Fibroblast of peridontal ligament (primary cell): ENCODE measurements at regions not wholly inside any gene's neighbourhood (a gene's known extent, or its start where the extent isn't known, plus 50 kb on each side); places are given as distances from the start of the nearest gene placed in this dataset.
"Not testable (repeated sequence)": the region's sequence is repeated elsewhere in the genome, so short reads cannot be mapped to it uniquely, and the experiment has no call there.

ENCODE experiments used
- DNase-seq: peaks from one replicate; pipeline ENCODE4 v3.0.0-alpha.2; 2010; ENCODE audit errors: extremely low read depth

DNA sequence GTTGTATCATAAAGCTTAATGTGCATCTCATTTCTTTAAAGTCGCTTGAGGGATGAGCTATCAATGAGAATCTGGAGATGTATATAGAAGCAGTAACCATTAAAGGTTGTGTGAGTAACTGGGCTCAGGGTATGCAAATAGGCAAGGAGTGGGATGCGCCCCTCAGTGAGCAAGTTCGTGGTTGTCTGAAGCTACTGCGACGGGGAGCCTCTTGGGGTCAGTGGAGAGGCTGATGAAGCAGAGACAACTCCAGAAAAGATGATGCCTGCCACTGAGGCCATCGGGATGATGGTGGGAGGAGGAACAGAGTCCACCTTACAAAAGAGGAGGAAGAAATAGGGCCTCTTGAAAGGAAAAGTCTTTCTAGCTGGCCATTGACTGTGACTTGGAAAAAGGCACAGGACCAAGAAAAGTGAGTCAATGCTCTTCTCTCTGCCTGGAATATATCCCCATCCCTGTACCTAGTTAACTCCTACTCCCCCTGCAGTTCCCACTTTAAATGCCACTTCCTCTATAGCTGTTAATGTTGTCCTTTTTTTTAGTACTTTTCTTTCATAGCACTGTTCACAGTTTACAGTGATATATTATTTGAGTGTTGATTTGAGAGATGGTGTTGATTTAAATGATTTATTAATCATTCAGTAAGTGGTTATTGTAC lies 51.4 kb upstream of the LSM6 start:
- peak; percentile 7 for DNase-seq

DNA sequence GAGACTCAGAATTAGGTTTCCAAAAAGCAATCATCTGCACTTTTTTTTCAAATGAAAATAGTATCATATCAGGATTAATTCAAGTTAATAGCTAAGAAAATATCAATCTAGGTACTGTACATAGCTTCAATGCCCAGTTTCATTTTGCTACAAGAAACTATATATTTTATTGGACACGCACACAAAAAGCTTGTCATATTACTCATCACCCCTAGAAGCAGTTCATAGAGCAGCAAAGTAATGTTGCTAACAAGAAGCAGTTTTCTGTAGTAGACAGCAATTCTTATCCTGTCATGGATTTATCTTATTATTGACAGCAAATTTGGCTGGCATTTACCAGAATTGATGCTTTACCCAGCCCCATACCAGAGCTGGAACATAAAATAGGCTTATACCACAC lies 52.3 kb upstream of the LSM6 start:
- peak; percentile 4 for DNase-seq

DNA sequence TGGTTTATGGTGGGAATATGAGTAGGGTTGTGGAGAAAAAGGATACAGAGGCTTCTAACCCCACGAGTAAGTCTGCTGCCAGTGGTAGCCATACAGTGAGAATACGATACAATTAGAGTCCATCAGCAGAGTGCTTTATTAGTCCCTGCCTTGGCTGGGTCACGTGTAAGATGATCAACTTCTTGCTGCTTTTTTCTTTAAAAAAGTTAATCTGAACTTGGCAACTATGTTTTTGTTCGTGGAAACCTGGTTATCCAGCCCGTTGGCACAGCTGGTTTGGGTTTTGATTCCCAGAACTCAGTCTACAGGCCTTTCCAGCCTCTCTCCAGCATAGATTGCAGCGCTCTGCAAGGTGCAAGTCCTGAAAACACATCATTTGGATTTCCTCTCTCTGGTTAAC lies 53.1 kb upstream of the LSM6 start:
- DNase-seq: no peak

DNA sequence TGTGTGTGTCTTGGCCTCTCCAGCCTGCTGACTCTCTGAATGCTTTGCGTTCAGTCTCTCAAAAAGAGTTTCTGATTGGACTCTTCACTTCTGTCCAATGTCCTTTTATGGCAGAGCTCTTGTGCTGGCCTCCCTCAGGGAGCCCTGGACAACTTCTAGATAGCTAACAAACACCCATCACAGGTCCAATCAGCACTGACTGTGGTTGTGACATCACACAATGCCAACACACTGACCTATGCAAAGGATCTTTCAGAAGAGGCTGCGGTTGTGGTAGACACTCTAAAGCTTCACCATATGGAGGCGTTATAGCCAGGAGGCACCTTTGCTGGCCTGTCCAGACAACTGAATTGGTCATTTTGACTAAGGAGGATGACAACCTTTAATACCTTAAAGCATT lies 53.8 kb upstream of the LSM6 start:
- DNase-seq: no peak

DNA sequence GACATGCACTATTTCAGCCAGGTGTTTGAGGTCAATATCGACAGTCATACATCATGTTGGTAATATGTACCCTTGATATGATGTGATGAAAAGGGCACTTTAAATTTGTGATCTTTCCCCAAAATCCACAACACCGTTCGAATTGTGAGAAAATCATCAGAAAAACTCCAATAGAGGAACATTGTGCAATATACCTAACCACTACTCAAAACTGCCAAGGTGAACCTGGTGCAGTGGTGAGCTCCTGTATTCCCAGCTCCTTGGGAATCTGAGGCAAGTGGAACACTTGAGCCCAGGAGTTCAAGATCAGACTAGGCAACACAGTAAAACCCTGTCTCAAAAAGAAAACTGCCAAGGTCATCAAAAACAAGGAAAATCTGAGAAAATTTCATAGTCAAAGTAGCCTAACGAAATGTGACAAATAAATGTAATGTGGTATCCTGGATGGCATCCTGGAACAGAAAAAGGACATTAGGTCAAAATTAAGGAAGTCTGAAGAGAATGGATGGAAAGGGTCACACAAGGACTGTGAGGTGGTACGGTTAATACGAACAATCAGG lies 55.6 kb upstream of the LSM6 start:
- no peak for DNase-seq

DNA sequence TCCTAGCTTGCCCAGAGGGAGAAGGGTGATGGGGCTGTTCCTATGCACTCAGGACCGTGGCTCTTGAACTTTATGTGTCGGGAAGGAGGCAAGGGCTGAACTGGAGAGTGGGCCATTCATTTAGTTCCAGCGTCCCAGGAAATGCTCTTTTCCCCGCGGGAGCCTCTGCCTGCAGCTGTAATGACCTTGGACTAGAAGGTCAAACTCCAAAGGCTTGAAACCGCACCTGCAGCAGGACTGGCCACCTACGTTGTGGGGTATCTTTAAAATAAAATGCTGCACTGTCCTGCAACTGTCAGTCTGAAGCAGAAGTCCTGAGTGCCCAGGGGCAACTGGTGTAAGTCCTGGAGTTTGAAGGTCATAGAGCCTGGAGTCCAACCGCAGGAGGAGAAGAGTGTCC lies 61.5 kb upstream of the LSM6 start:
- DNase-seq: no peak

DNA sequence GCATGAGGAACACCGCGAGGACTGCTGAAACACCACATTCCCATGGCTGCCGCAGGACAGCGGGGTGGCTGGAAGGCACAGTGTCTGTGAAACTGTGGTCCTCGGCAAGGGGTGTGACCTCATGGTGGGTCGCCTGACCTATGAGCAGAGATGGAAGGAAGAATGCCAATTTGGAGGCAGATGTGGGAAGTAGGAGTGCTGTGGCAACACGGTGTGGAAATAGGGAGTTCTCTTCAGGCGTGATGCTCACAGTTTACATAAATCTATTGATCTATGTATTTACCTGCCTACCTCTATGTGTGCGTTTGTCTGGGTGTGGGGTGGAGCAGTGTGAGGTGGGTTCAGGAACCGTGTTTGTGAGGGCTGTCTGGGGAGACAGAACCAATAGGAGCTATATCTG lies 62.3 kb upstream of the LSM6 start:
- DNase-seq: no peak

DNA sequence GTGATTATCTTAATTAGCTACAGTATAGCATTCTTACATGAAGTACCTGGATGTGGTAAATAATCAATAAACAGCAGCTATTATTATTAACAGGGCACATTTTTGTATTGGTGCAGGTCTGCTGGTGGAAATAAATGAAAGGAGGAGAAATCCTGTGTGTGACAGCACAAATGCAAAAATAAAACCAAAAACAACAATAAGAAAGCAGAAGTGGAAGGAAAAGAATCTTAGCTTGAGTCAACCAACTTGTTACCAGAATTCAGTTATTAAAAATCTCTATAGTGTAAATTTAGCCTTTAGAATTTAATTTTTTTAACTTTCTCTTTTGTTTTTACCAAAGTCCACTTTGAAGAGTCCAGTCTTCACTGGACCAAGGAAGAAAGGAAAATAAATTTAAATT lies 63.1 kb upstream of the LSM6 start:
- no peak for DNase-seq

DNA sequence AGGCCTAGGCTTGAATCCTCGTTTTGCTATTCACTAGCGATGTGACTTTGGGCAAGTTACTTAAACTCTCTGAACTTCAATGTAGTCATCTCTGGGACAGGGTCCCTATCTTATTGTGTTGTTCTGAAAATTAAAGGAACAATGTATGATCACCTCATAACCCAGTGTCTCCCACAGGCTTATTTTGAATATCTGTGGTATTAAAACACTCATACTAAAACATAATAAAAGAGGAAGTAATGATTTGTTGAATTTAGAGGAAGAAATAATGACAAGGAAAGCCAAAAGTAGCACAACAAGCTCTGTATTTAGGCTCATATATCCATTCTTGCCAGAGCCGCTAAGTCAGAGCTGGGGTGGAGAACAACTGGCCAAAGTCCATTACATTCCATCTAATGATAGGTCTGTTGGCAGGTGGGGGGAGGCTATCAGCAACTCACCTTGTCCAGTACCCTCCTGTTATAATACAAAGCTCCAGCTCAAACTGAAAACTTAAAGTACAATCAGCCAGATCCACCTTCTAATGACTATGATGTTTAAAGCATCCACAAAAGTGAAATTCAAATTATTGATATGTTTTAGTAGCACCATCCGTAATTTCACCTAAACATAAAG lies 64.5 kb upstream of the LSM6 start:
- DNase-seq: no peak

DNA sequence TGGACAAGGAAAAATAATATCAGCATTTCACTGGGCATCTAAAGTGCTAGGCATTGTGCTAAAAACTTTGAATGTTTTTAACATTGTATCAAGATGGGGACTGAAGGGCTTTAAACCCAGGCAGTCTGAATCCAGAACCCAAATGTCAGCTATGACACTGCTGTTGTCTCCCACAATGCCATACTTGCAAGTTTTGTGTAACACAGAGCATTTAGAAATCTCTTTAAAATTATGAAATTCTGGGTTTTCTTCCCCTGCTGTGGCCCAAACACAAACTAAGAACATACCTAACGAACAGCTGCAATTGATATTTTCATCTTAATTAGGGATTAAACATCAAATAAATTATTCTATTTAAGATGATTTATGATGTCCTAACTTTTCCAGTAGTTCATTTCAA lies 66.8 kb upstream of the LSM6 start:
- no peak for DNase-seq

DNA sequence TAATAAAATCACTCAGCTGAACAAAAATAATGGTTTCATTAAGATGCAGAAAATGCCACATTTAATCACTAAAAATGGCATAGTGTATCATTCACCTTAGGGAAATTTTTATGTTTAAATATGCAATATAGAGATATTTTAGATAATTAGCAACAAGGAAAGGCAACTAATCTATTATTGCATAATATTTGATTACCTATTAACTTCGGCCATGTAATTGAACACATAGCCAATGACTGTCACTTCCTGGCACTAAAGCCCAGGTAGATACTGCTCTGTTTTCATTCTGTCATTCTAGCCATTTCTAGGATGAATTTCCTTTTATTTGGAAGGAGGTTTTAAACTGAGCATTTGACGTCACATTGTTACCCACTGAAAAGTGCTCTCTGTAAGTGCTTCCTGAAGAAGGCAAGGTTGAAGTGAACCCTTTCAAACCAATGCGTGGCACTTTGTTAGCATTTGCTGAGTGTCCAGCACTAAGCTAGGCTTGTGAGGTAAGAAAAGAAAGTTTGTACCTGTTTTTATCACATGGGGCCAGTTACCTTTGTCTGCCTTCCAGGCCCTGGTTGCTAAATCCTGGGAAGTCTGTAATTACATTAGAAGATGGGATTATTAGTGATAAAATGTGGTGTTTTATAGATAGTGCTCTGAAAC lies 67.8 kb upstream of the LSM6 start:
- DNase-seq: no peak

DNA sequence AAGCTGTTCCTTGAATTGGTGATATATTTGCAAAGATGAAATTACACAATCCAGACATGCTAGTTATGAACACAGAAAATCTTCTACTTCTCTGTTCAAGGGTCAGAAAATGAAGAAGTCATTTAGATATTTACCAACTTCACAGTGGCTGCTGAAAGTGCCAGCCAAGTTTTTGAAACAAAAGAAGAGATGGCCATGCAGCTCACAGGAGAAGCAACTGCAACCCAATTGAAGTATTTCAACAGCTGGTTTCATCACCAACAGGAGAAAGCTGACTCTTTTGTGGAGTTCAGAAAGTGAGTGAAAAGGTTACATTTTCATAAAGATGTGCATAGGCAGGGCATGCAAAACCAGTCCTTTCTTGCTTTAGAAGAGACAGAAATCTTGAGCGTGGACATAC lies 70.1 kb upstream of the LSM6 start:
- peak; percentile 5 for DNase-seq

DNA sequence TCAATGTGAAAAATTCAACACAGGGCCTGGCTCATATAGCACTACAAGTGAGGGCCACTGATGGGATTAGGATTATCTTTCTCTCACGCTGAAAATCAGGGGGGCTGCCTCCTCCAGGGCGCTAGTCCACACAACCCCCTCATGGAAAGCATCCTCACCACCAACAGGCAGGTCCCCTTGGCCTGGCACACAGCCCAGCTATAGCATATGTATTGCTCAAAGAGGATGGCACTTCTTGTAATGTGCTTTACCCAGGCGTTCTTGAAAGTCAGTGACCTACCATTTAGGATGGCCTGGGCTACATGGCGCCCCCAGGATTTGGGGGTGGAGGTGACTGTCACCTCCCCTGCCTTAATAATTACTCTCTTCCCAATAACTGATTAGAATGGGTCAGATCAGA lies 71.0 kb upstream of the LSM6 start:
- DNase-seq: no peak

DNA sequence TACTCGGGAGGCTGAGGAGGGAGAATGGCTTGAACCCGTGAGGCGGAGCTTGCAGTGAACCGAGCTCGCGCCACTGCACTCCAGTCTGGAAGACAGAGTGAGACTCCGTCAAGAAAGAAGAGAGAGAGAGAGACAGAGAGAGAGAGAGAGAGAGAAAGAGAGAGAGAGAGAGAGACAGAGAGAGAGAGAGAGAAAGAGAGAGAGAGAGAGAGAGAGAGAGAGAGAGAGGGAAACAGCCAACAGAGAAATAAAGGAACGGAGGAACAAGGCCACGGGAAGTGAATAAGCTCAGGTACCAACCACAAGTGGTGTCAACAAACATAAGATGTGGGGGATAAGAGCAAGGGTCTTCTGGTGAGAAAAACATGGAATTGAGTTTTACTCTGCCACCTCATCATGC lies 71.5 kb upstream of the LSM6 start:
- not testable (repeated sequence) for DNase-seq

DNA sequence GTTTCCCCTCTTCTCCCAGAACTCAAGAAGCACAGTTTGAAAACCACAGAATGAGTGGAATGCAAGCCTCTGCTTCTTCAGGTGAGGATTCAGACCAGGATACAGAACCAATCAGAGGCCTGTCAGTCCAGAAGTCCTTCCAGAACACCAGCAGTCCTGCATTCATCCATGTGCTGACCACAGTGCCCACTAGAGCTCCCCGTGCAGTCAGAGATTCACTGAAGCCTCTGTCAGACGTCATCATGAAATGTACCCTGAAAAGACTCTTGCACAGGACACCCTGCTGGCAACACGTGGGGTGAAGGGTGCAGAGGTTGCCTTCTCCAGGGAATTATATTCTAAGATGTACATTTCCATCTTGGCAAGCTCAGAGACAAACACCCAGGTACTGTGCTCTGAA lies 75.9 kb upstream of the LSM6 start:
- no peak for DNase-seq

DNA sequence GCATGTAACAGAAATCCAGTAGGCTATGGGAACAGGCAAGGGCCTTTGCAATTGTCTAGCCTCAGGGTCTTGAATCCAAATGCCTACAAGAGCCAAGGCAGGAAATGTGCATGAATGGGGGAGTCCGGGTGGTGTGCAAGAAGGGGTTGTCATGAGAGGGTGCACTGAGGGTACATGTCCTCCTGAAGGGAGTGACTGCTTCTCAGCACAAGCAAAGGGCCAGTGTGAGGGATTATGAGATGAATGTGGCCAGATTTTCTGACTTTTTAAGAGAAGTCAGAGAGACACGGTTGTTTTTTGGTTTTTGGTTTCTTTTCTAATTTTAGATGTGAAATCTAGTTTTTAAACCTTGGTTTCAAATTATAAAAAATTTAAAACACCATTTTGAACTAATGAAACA lies 76.5 kb upstream of the LSM6 start:
- DNase-seq: no peak

DNA sequence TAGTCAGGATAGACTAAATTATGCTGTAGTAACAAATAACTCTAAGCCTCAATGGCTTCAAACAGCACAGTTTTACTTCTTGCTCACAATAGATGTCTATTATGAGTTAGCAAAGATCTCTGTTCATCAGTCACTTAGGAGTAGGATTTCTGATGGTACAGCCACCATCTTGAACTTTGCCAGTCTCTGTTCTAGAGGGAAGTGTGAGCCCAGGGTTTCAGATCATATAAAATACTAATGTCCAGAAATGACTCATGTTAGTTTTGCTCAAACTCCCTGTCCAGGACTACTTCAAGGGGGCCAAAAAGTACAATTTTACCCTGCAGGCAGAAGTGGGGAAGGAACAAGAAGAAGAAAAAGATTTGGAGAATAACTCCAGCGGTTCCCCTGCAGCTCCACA lies 77.1 kb upstream of the LSM6 start:
- no peak for DNase-seq

DNA sequence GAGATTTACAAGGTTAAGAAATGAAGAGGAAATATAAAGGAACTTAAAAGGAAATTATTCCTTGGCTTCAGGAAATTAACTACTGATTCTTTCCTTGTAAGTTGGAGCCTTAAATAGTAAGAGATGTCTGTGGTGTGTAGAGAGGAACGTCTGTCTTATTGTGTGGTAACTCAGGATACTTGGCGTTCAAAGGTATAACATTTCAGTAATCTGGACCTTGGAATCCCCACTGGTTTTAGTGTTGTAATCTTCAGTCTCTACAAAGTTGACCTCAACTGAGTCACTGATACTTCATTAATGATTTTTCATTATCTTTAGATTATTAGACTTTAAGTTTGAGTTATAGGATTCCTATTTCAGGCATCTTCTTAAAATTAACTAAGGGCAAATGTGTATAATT lies 79.1 kb upstream of the LSM6 start:
- DNase-seq: no peak

DNA sequence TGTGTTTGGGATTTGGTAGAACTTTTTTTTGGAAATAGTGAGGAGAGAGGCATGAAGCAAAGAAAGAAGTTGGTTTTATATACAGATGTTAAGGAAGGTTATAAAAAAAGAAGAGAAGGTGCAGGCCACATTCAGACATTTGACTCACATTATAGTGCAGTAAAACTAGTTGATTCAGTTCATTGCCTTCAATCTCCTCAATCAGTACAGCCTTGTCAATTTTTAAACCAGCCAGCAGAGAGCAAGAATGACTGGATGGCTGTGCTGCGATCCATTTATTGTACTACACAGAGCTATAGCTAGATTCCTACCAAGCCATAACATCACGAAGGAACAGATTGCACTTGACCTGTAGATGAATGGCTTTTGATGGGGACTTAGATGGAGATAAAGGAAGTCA lies 79.7 kb upstream of the LSM6 start:
- DNase-seq: no peak

DNA sequence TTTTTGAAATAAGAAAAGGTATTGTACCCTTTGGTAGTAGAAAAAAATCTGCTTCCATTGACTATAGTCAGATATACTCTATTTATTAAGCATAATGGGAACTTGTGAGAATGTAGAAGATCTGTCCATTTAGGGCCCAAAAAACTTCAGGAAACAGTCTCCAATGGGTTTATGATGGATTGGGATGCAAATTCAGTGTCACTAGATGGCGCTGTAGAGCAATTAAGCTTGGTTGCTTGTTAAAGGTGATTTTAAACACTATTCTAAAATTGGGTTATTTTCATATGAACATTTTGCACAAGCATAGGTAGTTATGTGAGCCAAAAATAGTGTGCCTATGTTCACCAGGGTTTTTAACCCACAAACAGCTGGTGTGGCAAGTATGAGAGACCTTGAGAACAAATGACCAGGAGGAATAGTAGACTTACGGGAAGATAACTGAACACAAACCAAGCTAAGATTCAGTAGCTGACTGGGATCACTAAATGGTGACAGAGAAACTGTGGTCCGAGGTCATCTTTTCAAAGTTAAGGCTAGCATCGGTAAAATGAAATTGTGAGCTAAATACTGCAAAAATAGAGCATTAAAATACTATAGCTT lies 80.3 kb upstream of the LSM6 start:
- peak; percentile 85 for DNase-seq

DNA sequence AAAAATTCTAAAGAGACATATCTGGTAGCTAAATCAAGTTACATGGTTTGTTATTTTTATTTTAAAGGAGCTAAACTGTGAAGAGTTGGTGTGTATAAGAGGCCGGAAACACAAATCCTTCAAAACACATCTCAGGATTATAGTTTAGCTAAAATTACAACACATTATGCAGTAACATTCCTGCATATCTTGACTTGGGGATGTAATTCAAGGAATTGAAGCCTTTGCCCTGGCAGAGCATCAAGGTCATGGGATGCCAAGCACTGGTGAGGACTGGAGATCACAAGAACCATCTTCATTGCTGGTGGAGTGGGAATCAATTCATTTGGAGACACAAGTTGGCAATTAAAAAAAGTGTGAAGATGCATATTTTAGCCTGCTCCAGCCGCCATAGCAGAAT lies 86.8 kb upstream of the LSM6 start:
- no peak for DNase-seq

DNA sequence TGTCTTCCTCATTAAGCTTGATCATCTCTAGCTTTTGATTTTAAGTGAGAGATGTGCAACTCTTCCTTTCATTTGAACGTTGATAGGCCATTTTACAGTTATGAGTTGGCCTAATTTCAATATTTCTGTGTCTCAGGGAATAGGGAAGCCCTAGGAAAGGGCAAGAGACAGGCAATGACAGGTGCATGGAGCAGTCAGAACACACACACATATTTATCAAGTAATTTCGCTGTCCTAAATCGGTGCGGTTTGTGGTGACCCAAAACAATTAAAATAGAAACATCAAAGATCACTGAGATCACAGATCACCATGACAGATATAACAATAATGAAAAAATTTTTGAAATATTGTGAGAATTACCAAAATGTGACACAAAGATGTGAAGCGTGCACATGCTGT lies 87.7 kb upstream of the LSM6 start:
- DNase-seq: no peak

DNA sequence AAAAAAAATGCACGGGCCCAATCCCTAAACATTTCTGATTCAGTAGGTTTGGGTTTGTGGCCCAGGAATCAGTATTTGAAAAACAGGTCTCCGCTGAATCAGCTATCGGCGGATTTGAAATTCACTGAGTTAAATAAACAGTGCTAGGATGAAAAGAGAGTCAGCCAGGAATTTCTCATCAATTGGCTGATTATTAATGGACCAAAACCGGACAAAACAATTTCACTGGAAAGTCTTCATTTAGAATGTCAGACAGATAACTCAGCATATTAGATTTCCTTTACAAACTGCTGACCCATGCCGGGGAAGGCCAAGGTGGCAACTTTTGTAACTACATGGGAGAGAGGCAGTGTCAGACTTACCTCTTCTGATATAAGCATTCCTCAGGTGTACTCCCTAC lies 99.4 kb upstream of the LSM6 start:
- DNase-seq: no peak
